Activated T-helper 1 cell treated with anti-CD3 and anti-CD28 coated beads, Interleukin-12 subunit alpha, Interleukin-12 subunit beta, Interleukin-2, Interleukin-4 antibody, amounts not matched to agents 30 ng/mL and 10 ng/mL and 1 ng/mL, durations not matched to agents 14 hours and 24 hours and 36 hours (primary cell): ENCODE measurements at regions not wholly inside any gene's neighbourhood (a gene's known extent, or its start where the extent isn't known, plus 50 kb on each side); places are given as distances from the start of the nearest gene placed in this dataset.
"Not testable (repeated sequence)": the region's sequence is repeated elsewhere in the genome, so short reads cannot be mapped to it uniquely, and the experiment has no call there.

Experiments used
- DNase-seq: peaks from one replicate; pipeline ENCODE4 v3.0.0; 2021; ENCODE audit warnings: low spot score
- H3K27ac Mint-ChIP-seq: one replicate; pipeline ENCODE4 v1.8.0; 2021; ENCODE audit warnings: mild to moderate bottlenecking, mixed read lengths
- H3K27me3 Mint-ChIP-seq: one replicate; pipeline ENCODE4 v1.8.0; 2022; ENCODE audit warnings: mild to moderate bottlenecking, moderate library complexity, mixed read lengths; ENCODE audit not compliant: insufficient read depth
- H3K36me3 Mint-ChIP-seq: one replicate; pipeline ENCODE4 v1.8.0; 2021; ENCODE audit warnings: low read depth, mixed read lengths
- H3K4me1 Mint-ChIP-seq: one replicate; pipeline ENCODE4 v1.8.0; 2021; ENCODE audit warnings: low read depth, mixed read lengths
- H3K4me3 Mint-ChIP-seq: one replicate; pipeline ENCODE4 v1.8.0; 2021; ENCODE audit warnings: mild to moderate bottlenecking, moderate library complexity, mixed read lengths
- H3K9me3 Mint-ChIP-seq: one replicate; pipeline ENCODE4 v1.8.0; 2021; ENCODE audit warnings: mixed read lengths
- intact Hi-C: fragments of 100-400 bp; cut with micrococcal nuclease; formaldehyde crosslinking; loops from one replicate; pipeline ENCODE4 v1.15.1; 2024

DNA sequence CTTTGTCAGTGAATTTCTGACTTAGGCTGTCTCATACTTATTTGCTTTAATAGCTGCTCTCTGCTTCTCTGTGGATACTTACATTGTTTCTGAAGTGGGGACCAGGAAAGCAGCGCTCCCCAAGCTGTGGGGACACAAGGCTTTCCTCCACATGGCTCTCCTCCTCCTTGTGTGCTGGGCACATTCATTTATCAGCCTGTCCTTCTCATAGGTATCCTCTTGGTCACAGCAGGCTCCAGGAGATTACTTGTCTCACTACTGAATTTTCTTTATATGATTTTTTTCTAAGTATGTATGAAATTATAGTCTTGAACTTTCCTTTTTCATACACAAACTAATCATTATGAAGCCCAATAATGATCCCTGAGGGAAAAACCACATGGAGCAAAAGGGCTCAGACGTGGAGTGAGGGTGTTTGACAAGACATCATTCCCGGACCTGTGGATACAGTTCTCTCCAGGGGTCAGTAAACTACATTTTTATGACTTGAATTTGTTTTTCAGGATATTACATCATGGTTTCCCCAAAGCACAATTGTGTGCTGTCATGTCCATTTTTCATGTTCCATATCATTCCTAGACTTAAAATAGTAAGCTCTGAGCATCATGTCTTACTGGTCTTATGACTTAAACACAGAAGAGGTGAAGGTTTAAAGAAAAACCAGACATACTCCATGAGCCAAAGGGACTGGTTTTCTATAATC lies 234.5 kb downstream of the PCSK1 start:
- Mint-ChIP-seq H3K9me3 (no peaks in the 10 kb centered on the region), H3K27me3 (peaks cover 12% of the 10 kb centered on the region), H3K4me1 (no peaks in the 10 kb centered on the region), H3K36me3 (no peaks in the 10 kb centered on the region), H3K4me3 (no peak overlapping the region), H3K27ac (no peak overlapping the region)
- intact Hi-C loops, result no loop called here
- DNase-seq, result no peak

DNA sequence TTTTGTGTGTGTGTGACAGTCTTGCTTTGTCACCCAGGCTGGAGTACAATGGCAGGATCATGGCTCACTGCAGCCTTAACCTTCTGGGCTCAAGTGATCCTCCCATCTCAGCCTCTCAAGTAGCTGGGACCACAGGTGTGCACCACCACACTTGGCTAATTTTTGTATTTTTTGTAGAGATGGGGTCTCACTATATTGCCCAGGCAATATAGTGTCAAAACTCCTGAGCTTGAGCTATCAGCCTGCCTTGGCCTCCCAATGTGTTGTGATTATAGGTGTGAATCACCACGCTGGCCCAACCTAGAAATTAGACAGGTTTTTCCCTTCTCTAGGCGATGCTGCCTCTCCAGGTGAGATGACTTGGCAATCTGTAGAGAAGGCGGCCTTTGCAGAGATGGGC lies 235.3 kb downstream of the PCSK1 start:
- DNase-seq, H3K4me3 Mint-ChIP-seq, H3K36me3 Mint-ChIP-seq, H3K27ac Mint-ChIP-seq, H3K9me3 Mint-ChIP-seq, H3K4me1 Mint-ChIP-seq, intact Hi-C loops: not testable (repeated sequence)
- H3K27me3 Mint-ChIP-seq, result peaks cover 12% of the 10 kb centered on the region

DNA sequence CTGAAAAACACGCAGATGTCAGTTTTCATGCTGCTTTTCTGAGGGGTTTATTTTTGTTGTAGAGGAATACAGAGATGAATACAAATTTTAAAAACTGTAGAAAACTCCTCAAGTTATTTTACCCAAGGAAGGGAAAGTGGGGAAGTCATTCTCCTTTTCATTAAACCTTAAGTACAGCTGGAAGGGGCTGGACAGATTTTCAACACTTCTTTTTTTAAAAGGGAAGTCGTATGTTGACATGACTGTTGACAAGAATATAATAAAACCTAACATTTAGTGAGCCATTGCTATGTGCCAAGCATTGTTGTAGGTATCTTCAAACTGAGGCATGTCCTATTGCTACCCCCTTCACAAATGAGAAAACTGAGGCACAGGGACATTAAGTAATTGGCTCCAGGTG lies 235.7 kb upstream of the ELL2 start:
- Mint-ChIP-seq H3K9me3 (no peaks in the 10 kb centered on the region), H3K36me3 (no peaks in the 10 kb centered on the region), H3K27ac (no peak overlapping the region), H3K4me1 (no peaks in the 10 kb centered on the region), H3K4me3 (no peak overlapping the region), H3K27me3 (peaks cover 10% of the 10 kb centered on the region)
- intact Hi-C loops, result no loop called here
- no peak for DNase-seq

DNA sequence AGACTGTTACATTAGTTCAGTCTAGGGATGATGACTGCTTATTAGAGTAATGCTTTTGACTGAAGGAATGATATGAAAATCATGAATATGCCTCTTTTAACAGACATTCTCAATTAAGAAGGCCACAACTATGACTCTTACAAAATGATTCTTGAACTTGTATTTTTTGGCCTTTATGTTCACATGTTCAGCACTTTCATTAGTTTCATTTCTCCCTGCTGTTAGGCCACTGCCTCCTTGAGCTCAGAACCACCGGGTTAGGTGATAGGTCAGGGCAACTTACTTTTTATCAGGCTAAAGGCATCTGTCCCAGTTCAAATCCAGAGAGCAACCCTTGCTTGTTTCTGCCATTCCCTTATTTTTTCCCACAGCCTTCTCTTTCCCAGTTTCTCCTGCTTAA lies 235.2 kb upstream of the ELL2 start:
- no peaks in the 10 kb centered on the region for H3K4me1 Mint-ChIP-seq
- H3K27me3 Mint-ChIP-seq, result peaks cover 9% of the 10 kb centered on the region
- H3K27ac Mint-ChIP-seq, result no peak overlapping the region
- H3K4me3 Mint-ChIP-seq, result no peak overlapping the region
- H3K36me3 Mint-ChIP-seq, result no peaks in the 10 kb centered on the region
- no peak for DNase-seq
- intact Hi-C loops, result no loop called here
- no peaks in the 10 kb centered on the region for H3K9me3 Mint-ChIP-seq

DNA sequence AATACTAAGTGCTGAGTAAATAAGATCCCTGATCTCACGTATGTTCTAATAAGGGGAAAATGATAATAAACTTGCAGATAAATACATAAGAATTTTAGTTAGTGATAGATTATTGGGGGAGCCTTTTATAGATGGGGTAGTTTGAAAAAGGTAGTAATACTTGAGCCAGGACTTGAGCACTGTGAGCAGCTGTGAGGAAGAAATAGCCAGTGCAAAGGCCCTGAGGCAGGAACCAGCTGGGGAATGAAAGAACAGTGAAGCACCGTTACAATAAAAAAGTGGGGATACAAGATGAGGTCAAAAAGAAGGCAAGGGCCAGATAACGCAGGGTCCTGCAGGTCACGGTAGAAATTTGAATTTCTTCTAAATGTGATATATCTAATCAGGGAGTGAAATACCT lies 234.8 kb upstream of the ELL2 start:
- H3K9me3 Mint-ChIP-seq, result no peaks in the 10 kb centered on the region
- no peak overlapping the region for H3K27ac Mint-ChIP-seq
- H3K27me3 Mint-ChIP-seq, result peaks cover 7% of the 10 kb centered on the region
- DNase-seq, result no peak
- H3K4me3 Mint-ChIP-seq, result no peak overlapping the region
- no peaks in the 10 kb centered on the region for H3K4me1 Mint-ChIP-seq
- H3K36me3 Mint-ChIP-seq, result no peaks in the 10 kb centered on the region
- intact Hi-C loops, result no loop called here

DNA sequence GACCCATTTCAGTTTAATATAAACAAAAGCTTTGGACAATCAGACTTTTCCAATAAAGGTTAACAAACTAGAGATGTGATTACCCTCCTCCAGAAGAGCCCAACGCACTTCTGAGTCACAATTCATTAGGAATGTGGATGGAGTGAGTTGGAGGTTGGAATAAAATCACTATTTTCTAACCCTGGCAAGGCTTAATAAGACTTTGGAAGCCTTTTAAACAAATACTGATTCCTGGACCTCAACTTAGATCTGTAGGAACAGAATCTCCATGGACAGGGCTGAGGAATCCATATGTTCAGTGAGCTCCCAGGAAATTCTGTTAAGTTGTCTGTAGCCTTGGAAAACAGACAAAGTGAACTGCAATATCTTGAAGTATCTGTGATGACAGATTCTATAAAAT lies 233.5 kb upstream of the ELL2 start:
- Mint-ChIP-seq H3K36me3 (no peaks in the 10 kb centered on the region), H3K4me1 (no peaks in the 10 kb centered on the region), H3K9me3 (no peaks in the 10 kb centered on the region), H3K27ac (no peak overlapping the region), H3K4me3 (no peak overlapping the region), H3K27me3 (peaks cover 5% of the 10 kb centered on the region)
- intact Hi-C loops, result no loop called here
- DNase-seq, result no peak

DNA sequence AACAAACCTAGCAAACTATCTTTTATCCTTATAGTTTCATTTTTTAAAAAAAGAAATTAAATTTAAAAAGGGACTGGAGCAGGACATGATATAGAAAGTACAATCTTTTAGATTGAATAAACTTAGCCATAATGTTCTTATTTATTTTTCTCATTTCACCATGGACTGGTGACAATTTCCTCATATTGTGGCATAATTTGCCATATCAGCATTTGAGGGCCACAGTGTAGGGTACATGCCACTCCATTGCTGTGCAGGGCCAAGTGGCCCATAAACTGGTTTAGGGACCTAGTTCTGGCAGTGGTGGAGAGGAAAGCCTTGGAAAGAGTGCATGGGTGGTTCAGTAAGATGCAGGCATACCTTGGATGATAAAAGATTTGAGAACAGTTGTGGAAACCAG lies 232.9 kb upstream of the ELL2 start:
- intact Hi-C loops, result no loop called here
- DNase-seq, result no peak
- H3K4me3 Mint-ChIP-seq, result no peak overlapping the region
- no peaks in the 10 kb centered on the region for H3K4me1 Mint-ChIP-seq
- H3K36me3 Mint-ChIP-seq, result no peaks in the 10 kb centered on the region
- H3K27me3 Mint-ChIP-seq, result no peaks in the 10 kb centered on the region
- no peak overlapping the region for H3K27ac Mint-ChIP-seq
- H3K9me3 Mint-ChIP-seq, result no peaks in the 10 kb centered on the region

DNA sequence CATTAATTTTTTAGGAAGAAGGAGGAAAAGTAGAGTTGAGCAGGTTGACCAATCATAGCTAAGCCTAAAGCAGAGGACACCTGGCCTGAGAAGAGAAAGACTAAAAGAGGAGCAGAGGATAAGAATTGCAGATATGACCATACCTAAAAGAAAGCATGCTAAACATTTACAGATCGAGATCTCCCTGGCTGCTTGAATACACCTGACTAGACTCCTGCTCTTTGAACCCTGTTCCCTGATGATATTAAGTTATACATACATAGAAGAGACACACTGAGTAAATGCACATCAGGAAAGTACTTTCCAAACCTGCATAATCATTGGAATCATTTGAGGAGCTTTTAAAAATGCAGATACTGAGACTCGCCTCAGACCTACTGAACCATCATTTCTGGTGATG lies 232.3 kb upstream of the ELL2 start:
- no peak overlapping the region for H3K4me3 Mint-ChIP-seq
- H3K27ac Mint-ChIP-seq, result no peak overlapping the region
- no peak for DNase-seq
- H3K9me3 Mint-ChIP-seq, result no peaks in the 10 kb centered on the region
- H3K4me1 Mint-ChIP-seq, result no peaks in the 10 kb centered on the region
- intact Hi-C loops, result no loop called here
- H3K36me3 Mint-ChIP-seq, result no peaks in the 10 kb centered on the region
- H3K27me3 Mint-ChIP-seq, result peaks cover 2% of the 10 kb centered on the region

DNA sequence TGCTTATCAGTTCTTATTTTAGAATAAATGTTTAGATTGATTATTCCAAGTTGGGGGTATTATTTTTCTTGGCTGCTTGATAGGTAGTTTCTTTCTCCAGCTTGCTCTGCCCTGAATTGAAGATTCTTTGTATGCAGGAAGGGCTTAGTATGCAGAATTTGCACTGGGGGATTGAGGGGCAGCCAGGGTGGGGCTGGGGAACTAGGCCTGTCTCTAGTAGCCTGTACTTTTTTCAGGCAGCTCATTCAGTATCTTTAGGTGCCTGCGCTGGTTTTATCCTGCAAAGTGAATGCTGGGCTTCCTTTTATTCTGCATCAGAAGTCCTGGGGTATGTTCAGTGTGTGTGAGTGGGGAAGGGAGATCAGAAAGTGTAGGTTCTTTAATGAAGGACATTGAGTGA lies 228.3 kb upstream of the ELL2 start:
- H3K4me3 Mint-ChIP-seq, result no peak overlapping the region
- intact Hi-C loops, result no loop called here
- peaks cover 19% of the 10 kb centered on the region for H3K27me3 Mint-ChIP-seq
- H3K36me3 Mint-ChIP-seq, result no peaks in the 10 kb centered on the region
- H3K9me3 Mint-ChIP-seq, result no peaks in the 10 kb centered on the region
- H3K4me1 Mint-ChIP-seq, result no peaks in the 10 kb centered on the region
- DNase-seq, result no peak
- no peak overlapping the region for H3K27ac Mint-ChIP-seq

DNA sequence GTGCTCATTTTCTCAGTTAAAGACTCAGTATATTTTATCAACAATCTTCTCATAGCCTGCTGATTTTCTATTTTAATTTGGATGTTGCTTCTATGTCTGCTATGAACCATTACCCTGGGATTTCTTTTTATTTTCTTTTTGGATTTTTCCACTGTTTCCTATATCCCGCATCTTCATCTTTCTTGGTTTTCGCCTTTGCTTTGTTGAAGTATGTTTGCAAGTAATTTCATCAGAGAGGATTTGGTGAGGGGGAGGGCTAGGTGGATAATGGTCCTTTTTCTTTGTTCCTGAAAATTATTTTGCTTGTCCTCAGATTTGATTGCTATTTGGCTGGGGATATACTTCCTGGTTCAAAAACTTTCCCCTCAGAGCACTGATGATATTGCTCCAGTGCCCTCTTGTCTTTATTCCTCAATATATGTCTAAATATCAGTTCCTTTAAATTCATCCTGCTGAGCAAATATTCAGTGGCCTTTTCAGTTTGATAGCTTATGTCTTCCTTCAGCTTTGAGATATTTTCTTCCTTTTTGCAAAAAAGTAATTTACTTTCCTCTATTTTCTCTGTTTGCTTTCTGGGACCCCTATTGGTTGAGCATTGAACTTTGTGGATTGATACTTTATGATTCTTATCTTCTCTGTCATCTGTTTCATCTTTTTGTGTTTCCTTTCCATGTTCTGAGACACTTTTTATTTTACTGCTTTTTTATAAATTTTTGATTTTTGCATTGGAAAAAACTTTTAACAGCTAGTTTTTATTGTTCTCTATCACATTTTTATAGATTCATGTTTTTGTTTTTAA lies 227.6 kb upstream of the ELL2 start:
- Mint-ChIP-seq H3K4me3 (no peak overlapping the region), H3K36me3 (no peaks in the 10 kb centered on the region), H3K4me1 (no peaks in the 10 kb centered on the region), H3K9me3 (no peaks in the 10 kb centered on the region), H3K27me3 (peaks cover 19% of the 10 kb centered on the region), H3K27ac (no peak overlapping the region)
- intact Hi-C loops, result no loop called here
- DNase-seq, result no peak

DNA sequence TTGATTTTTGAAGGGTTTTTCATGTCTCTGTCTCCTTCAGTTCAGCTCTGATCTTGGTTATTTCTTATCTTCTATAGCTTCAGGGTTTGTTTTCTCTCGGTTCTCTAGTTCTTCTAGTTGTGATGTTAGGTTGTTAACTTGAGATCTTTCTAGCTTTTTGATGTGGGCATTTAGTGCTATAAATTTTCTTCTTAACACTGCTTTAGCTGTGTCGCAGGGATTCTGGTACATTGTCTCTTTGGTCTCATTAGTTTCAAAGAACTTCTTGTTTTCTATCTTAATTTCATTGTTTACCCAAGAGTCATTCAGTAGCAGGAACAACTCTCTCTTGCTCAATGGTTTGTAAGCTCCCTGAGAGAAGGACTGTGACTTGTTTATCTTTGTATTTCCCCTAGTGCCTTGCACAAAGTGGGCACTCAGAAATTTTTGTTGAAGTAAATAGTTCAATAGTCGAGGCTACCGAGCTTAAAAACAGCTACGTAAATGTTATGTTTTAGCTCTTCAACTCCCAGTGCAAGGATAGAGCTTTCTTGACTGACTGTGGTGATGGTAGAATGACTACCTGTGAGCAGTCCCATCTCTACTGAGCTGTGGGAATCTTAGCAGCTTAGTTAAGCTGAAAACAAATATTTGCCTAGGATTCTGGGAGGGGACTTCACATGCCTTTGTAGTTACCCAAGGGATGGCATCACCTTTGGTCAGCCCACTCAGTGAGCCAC lies 225.8 kb upstream of the ELL2 start:
- H3K27me3 Mint-ChIP-seq, result peaks cover 21% of the 10 kb centered on the region

DNA sequence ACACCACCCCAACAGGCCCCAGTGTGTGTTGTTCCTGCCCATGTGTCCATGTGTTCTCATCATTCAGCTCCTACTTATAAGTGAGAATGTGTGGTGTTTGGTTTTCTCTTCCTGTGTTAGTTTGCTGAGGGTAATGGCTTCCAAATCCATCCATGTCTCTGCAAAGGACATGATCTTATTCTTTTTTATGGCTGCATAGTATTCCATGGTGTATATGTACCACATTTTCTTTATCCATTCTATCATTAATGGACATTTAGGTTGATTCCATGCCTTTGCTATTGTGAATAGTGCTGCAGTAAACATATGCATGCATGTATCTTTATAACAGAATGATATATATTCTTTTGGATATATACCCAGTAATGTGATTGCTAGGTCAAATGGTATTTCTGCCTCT lies 222.9 kb upstream of the ELL2 start:
- DNase-seq, H3K9me3 Mint-ChIP-seq, intact Hi-C loops, H3K27ac Mint-ChIP-seq, H3K4me1 Mint-ChIP-seq, H3K36me3 Mint-ChIP-seq, H3K4me3 Mint-ChIP-seq: not testable (repeated sequence)
- peaks cover 21% of the 10 kb centered on the region for H3K27me3 Mint-ChIP-seq

More for the DNA sequence above, 225.8 kb upstream of the ELL2 start:
- H3K9me3 Mint-ChIP-seq, result no peaks in the 10 kb centered on the region
- DNase-seq, result no peak
- no peaks in the 10 kb centered on the region for H3K4me1 Mint-ChIP-seq
- no peak overlapping the region for H3K27ac Mint-ChIP-seq
- H3K4me3 Mint-ChIP-seq, result no peak overlapping the region
- no peaks in the 10 kb centered on the region for H3K36me3 Mint-ChIP-seq
- intact Hi-C loops, result no loop called here

DNA sequence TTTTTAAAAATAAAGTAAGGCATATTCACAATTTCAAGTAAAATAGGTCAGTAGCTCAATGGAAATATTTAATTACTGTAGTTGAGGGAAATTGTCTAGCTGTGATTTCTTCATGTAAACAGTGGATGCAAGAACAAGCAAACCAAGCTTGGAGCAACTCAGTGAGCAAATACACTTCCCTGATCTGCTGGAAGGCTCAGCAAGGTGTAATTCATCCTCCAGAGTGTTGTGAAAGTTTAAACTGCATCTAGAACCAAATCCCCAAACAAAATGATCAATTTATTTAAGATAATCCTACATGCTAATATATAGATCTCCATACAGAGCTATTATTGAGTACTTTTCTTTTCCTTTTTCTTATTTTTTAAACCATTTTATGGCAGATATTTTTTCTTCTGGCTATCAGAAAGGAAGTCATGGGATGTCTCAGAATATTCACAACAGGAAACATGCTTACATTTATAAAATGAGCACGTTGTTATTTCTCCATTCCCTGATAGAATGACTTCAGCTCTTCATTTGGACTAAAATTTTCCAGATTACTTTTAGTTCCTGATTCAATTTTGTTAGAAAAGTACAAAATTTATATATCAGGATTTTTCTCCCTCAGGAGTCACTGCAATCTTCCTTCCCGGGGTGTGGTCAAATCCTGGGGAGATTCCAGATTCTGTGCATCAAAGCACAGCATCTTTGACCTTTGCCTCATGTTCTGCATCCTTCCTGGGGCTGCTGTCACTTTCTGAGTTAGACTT lies 219.2 kb upstream of the ELL2 start:
- Mint-ChIP-seq H3K4me3 (no peak overlapping the region), H3K27me3 (peaks cover 5% of the 10 kb centered on the region), H3K27ac (no peak overlapping the region), H3K4me1 (no peaks in the 10 kb centered on the region), H3K9me3 (no peaks in the 10 kb centered on the region), H3K36me3 (no peaks in the 10 kb centered on the region)
- DNase-seq, result no peak
- intact Hi-C loops, result no loop called here
